Natural killer cell treated with Interleukin-12 subunit alpha and Interleukin-12 subunit beta and Interleukin-15 and Interleukin-18, amount 100 ng/mL, for 72 hours (primary cell): ENCODE measurements at regions not wholly inside any gene's neighbourhood (a gene's known extent, or its start where the extent isn't known, plus 50 kb on each side); places are given as distances from the start of the nearest gene placed in this dataset.

ENCODE experiments used
- ATAC-seq, 2 donors: fragments of 150-1000 bp; cut with Tn5 transposase in 1 of 2; sonication (Bioruptor Pico), chemical (Tn5 transposase) in 1 of 2; 2 replicates each; pipeline ENCODE4 v1.10.0; 2021
- DNase-seq: peaks from one replicate; pipeline ENCODE4 v3.0.0; 2022; ENCODE audit warnings: low spot score
- H3K27ac Mint-ChIP-seq, 2 donors: 1 replicate in 1 of 2; 2 replicates in 1 of 2; pipeline ENCODE4 v1.8.0; 2022; ENCODE audit warnings: mixed read lengths in 2 of 2, mild to moderate bottlenecking in 1 of 2, moderate library complexity in 1 of 2
- H3K27me3 Mint-ChIP-seq, 2 donors: 1 replicate in 1 of 2; 2 replicates in 1 of 2; pipeline ENCODE4 v1.8.0; 2022; ENCODE audit warnings: mixed read lengths in 2 of 2
- H3K36me3 Mint-ChIP-seq: one replicate; pipeline ENCODE4 v1.8.0; 2022; ENCODE audit warnings: mixed read lengths
- H3K4me1 Mint-ChIP-seq, 2 donors: 1 replicate in 1 of 2; 2 replicates in 1 of 2; pipeline ENCODE4 v1.8.0; 2022; ENCODE audit warnings: low read depth in 2 of 2, mixed read lengths in 2 of 2, mild to moderate bottlenecking in 1 of 2
- H3K4me3 Mint-ChIP-seq: one replicate; pipeline ENCODE4 v1.8.0; 2022; ENCODE audit warnings: mixed read lengths
- H3K9me3 Mint-ChIP-seq: 2 replicates; pipeline ENCODE4 v1.8.0; 2022; ENCODE audit warnings: mixed read lengths

- DNase-seq (no peak), ATAC-seq (no peak)
- no peaks in the 10 kb centered on the region for H3K36me3 Mint-ChIP-seq
- H3K9me3 Mint-ChIP-seq, result no peaks in the 10 kb centered on the region
- H3K27ac Mint-ChIP-seq, result peak overlapping the region in 1 of 2 donors; percentile 46
- no peak overlapping the region for H3K4me3 Mint-ChIP-seq
- H3K4me1 Mint-ChIP-seq, result no peaks in the 10 kb centered on the region
- H3K27me3 Mint-ChIP-seq, result peaks cover 21 to 39% of the 10 kb centered on the region in 2 donors
Measured at GRCh38 chr22:45102896-45103420, 60.8 kb upstream of the NUP50 start.

GRCh38 chr22:45103756-45104155, 60.0 kb upstream of the NUP50 start:
- Mint-ChIP-seq H3K9me3 (no peaks in the 10 kb centered on the region), H3K36me3 (no peaks in the 10 kb centered on the region), H3K27ac (no peak overlapping the region), H3K4me3 (no peak overlapping the region), H3K27me3 (peaks cover 21 to 43% of the 10 kb centered on the region in 2 donors), H3K4me1 (no peaks in the 10 kb centered on the region)
- ATAC-seq (no peak), DNase-seq (no peak)

- Mint-ChIP-seq H3K27me3 (peaks cover 23 to 43% of the 10 kb centered on the region in 2 donors), H3K36me3 (no peaks in the 10 kb centered on the region), H3K9me3 (no peaks in the 10 kb centered on the region), H3K4me1 (no peaks in the 10 kb centered on the region), H3K4me3 (no peak overlapping the region), H3K27ac (no peak overlapping the region)
- no peak for ATAC-seq
- no peak for DNase-seq
Measured at GRCh38 chr22:45104313-45104712, 59.4 kb upstream of the NUP50 start.

- Mint-ChIP-seq H3K4me3 (no peak overlapping the region), H3K36me3 (no peaks in the 10 kb centered on the region), H3K27ac (peak overlapping the region in 1 of 2 donors; percentile 4), H3K4me1 (no peaks in the 10 kb centered on the region), H3K27me3 (peaks cover 21 to 34% of the 10 kb centered on the region in 2 donors), H3K9me3 (no peaks in the 10 kb centered on the region)
- no peak for DNase-seq
- no peak for ATAC-seq
Measured at GRCh38 chr22:45105281-45105702, 58.4 kb upstream of the NUP50 start.

GRCh38 chr22:45107671-45108070, 56.1 kb upstream of the NUP50 start:
- H3K27me3 Mint-ChIP-seq, result peaks cover 15 to 34% of the 10 kb centered on the region in 2 donors
- DNase-seq (no peak), ATAC-seq (no peak)
- H3K4me1 Mint-ChIP-seq, result no peaks in the 10 kb centered on the region
- no peak overlapping the region for H3K4me3 Mint-ChIP-seq
- H3K27ac Mint-ChIP-seq, result no peak overlapping the region
- no peaks in the 10 kb centered on the region for H3K36me3 Mint-ChIP-seq
- no peaks in the 10 kb centered on the region for H3K9me3 Mint-ChIP-seq

- ATAC-seq, result no peak
- no peak overlapping the region for H3K4me3 Mint-ChIP-seq
- H3K9me3 Mint-ChIP-seq, result no peaks in the 10 kb centered on the region
- H3K27ac Mint-ChIP-seq, result no peak overlapping the region
- no peaks in the 10 kb centered on the region for H3K4me1 Mint-ChIP-seq
- no peaks in the 10 kb centered on the region for H3K36me3 Mint-ChIP-seq
- no peak for DNase-seq
- peaks cover 7 to 23% of the 10 kb centered on the region in 2 donors for H3K27me3 Mint-ChIP-seq
Measured at GRCh38 chr22:45112136-45112879, 51.4 kb upstream of the NUP50 start.
